Islet of Langerhans (tissue), 1 donor: ENCODE measurements at regions not wholly inside any gene's neighbourhood (a gene's known extent, or its start where the extent isn't known, plus 50 kb on each side); places are given as distances from the start of the nearest gene placed in this dataset.
"Not testable (repeated sequence)": the region's sequence is repeated elsewhere in the genome, so short reads cannot be mapped to it uniquely, and the experiment has no call there.

ENCODE experiments used
- FAIRE-seq: peaks from one replicate; lab custom pipeline; 2011; peaks lifted over from hg19 to GRCh38; lab: Jason Lieb, UNC

GRCh38 chr1:29810121-29811120, 574.1 kb downstream of the PTPRU start:
- FAIRE-seq: no peak

- FAIRE-seq: no peak
Measured at GRCh38 chr1:29809446-29810120, 573.3 kb downstream of the PTPRU start.

GRCh38 chr1:29808141-29808995, 572.0 kb downstream of the PTPRU start:
- no peak for FAIRE-seq

- FAIRE-seq: no peak
Measured at GRCh38 chr1:29807689-29808088, 571.4 kb downstream of the PTPRU start.

GRCh38 chr1:29806646-29807319, 570.5 kb downstream of the PTPRU start:
- no peak for FAIRE-seq

GRCh38 chr1:29805896-29806160, 569.5 kb downstream of the PTPRU start:
- FAIRE-seq: no peak

GRCh38 chr1:29805122-29805895, 569.0 kb downstream of the PTPRU start:
- no peak for FAIRE-seq

GRCh38 chr1:29804181-29804899, 568.0 kb downstream of the PTPRU start:
- FAIRE-seq: no peak

- FAIRE-seq: no peak
Measured at GRCh38 chr1:29803486-29803885, 567.2 kb downstream of the PTPRU start.

GRCh38 chr1:29802181-29803068, 566.1 kb downstream of the PTPRU start:
- FAIRE-seq: no peak

- FAIRE-seq: no peak
Measured at GRCh38 chr1:29801561-29801973, 565.2 kb downstream of the PTPRU start.

- FAIRE-seq: no peak
Measured at GRCh38 chr1:29801003-29801402, 564.7 kb downstream of the PTPRU start.

- no peak for FAIRE-seq
Measured at GRCh38 chr1:29800522-29800956, 564.2 kb downstream of the PTPRU start.

GRCh38 chr1:29800120-29800519, 563.8 kb downstream of the PTPRU start:
- no peak for FAIRE-seq

GRCh38 chr1:29798699-29799566, 562.6 kb downstream of the PTPRU start:
- no peak for FAIRE-seq

- not testable (repeated sequence) for FAIRE-seq
Measured at GRCh38 chr1:29797125-29797524, 560.8 kb downstream of the PTPRU start.

GRCh38 chr1:29795965-29796364, 559.6 kb downstream of the PTPRU start:
- not testable (repeated sequence) for FAIRE-seq

- FAIRE-seq: no peak
Measured at GRCh38 chr1:29793653-29794348, 557.5 kb downstream of the PTPRU start.
